ENCODE measurements at regions not wholly inside any gene's neighbourhood (a gene's known extent, or its start where the extent isn't known, plus 50 kb on each side); places are given as distances from the start of the nearest gene placed in this dataset.
"Not testable (repeated sequence)": the region's sequence is repeated elsewhere in the genome, so short reads cannot be mapped to it uniquely, and the experiment has no call there.

- DNase-seq, result no peak
These were observed 280.7 kb upstream of the KLHL4 start for GRCh38 chrX:87236830-87237440.

GRCh38 chrX:87265518-87265917 lies 252.1 kb upstream of the KLHL4 start:
- DNase-seq, result no peak

- DNase-seq, result no peak
These were observed 245.1 kb upstream of the KLHL4 start for GRCh38 chrX:87272491-87272890.

- no peak for DNase-seq
These were observed 217.9 kb upstream of the KLHL4 start for GRCh38 chrX:87299563-87300160.

GRCh38 chrX:87310780-87311179 lies 206.8 kb upstream of the KLHL4 start:
- no peak for DNase-seq

GRCh38 chrX:87327267-87327666 lies 190.3 kb upstream of the KLHL4 start:
- no peak for DNase-seq

GRCh38 chrX:87337267-87337666 lies 180.3 kb upstream of the KLHL4 start:
- no peak for DNase-seq

- DNase-seq, result no peak
These were observed 179.1 kb upstream of the KLHL4 start for GRCh38 chrX:87338510-87338909.

GRCh38 chrX:87370865-87371264 lies 146.7 kb upstream of the KLHL4 start:
- no peak for DNase-seq

- no peak for DNase-seq
These were observed 143.3 kb upstream of the KLHL4 start for GRCh38 chrX:87374324-87374723.

- DNase-seq, result no peak
These were observed 140.7 kb upstream of the KLHL4 start for GRCh38 chrX:87376896-87377295.

GRCh38 chrX:87388381-87388780 lies 129.2 kb upstream of the KLHL4 start:
- DNase-seq, result no peak

- DNase-seq, result no peak
These were observed 125.9 kb upstream of the KLHL4 start for GRCh38 chrX:87391742-87392141.

- no peak for DNase-seq
These were observed 125.2 kb upstream of the KLHL4 start for GRCh38 chrX:87392369-87392768.

- DNase-seq, result no peak
These were observed 120.3 kb upstream of the KLHL4 start for GRCh38 chrX:87397103-87397886.

GRCh38 chrX:87402256-87402655 lies 115.3 kb upstream of the KLHL4 start:
- DNase-seq, result no peak

- DNase-seq, result no peak
These were observed 114.1 kb upstream of the KLHL4 start for GRCh38 chrX:87403551-87403950.

- DNase-seq, result peak; percentile 3
These were observed 108.3 kb upstream of the KLHL4 start for GRCh38 chrX:87409113-87409841.

GRCh38 chrX:87425618-87426017 lies 92.0 kb upstream of the KLHL4 start:
- DNase-seq, result no peak

- no peak for DNase-seq
These were observed 83.0 kb upstream of the KLHL4 start for GRCh38 chrX:87434618-87435017.

GRCh38 chrX:87448613-87449012 lies 69.0 kb upstream of the KLHL4 start:
- DNase-seq, result not testable (repeated sequence)

GRCh38 chrX:87465757-87466156 lies 51.8 kb upstream of the KLHL4 start:
- not testable (repeated sequence) for DNase-seq
